ENCODE measurements at regions not wholly inside any gene's neighbourhood (a gene's known extent, or its start where the extent isn't known, plus 50 kb on each side); places are given as distances from the start of the nearest gene placed in this dataset.
A peak's percentile ranks its signal among the peaks of the same experiment; 100 is the strongest.
"Not testable (repeated sequence)": the region's sequence is repeated elsewhere in the genome, so short reads cannot be mapped to it uniquely, and the experiment has no call there.

- no peak for DNase-seq
Observed at GRCh38 chr14:61154641-61155040, 126.5 kb downstream of the TMEM30B start.

- DNase-seq = no peak
Observed at GRCh38 chr14:61153914-61154545, 127.1 kb downstream of the TMEM30B start.

- DNase-seq = no peak
Observed at GRCh38 chr14:61153431-61153830, 127.7 kb downstream of the TMEM30B start.

- DNase-seq = no peak
Observed at GRCh38 chr14:61152851-61153364, 128.2 kb downstream of the TMEM30B start.

- DNase-seq = no peak
Observed at GRCh38 chr14:61151251-61151650, 129.9 kb downstream of the TMEM30B start.

- no peak for DNase-seq
Observed at GRCh38 chr14:61150851-61151250, 130.3 kb downstream of the TMEM30B start.

GRCh38 chr14:61149896-61150295 is 131.2 kb downstream of the TMEM30B start:
- no peak for DNase-seq

GRCh38 chr14:61148742-61149350 is 132.3 kb downstream of the TMEM30B start:
- DNase-seq = no peak

GRCh38 chr14:61147831-61148549 is 133.1 kb downstream of the TMEM30B start:
- no peak for DNase-seq

GRCh38 chr14:61147381-61147821 is 133.7 kb downstream of the TMEM30B start:
- no peak for DNase-seq

GRCh38 chr14:61146899-61147298 is 134.2 kb downstream of the TMEM30B start:
- no peak for DNase-seq

- DNase-seq = no peak
Observed at GRCh38 chr14:61145903-61146481, 135.1 kb downstream of the TMEM30B start.

- DNase-seq = no peak
Observed at GRCh38 chr14:61145034-61145902, 135.9 kb downstream of the TMEM30B start.

GRCh38 chr14:61144117-61145033 is 136.8 kb downstream of the TMEM30B start:
- DNase-seq = not testable (repeated sequence)

GRCh38 chr14:61140872-61141271 is 140.3 kb downstream of the TMEM30B start:
- DNase-seq = no peak

GRCh38 chr14:61140271-61140670 is 140.9 kb downstream of the TMEM30B start:
- DNase-seq = no peak

GRCh38 chr14:61139006-61139599 is 142.0 kb downstream of the TMEM30B start:
- no peak for DNase-seq

GRCh38 chr14:61132894-61133293 is 148.2 kb downstream of the TMEM30B start:
- no peak for DNase-seq

- DNase-seq = no peak
Observed at GRCh38 chr14:61132336-61132735, 148.8 kb downstream of the TMEM30B start.

GRCh38 chr14:61130512-61131260 is 149.6 kb downstream of the SLC38A6 start:
- DNase-seq = peak; percentile 84

All from SHP77 treated with DMSO at 0.1 percent for 48 hours (cell line).